ENCODE measurements at regions not wholly inside any gene's neighbourhood (a gene's known extent, or its start where the extent isn't known, plus 50 kb on each side); places are given as distances from the start of the nearest gene placed in this dataset.

GRCh38 chr3:64397573-64397972 is 172.3 kb upstream of the PRICKLE2 start:
- WGBS (ENCODE audit: insufficient coverage), result no CpG with 5 or more reads among the region's 2 CpGs

GRCh38 chr3:64395490-64395889 is 170.2 kb upstream of the PRICKLE2 start:
- 100% methylated on average over 2 of the region's 2 CpGs for WGBS (ENCODE audit: insufficient coverage)
- no peak overlapping the region for H3K27ac ChIP-seq (ENCODE audit: insufficient read depth in 1 of 2, low read depth in 1 of 2, low read length in 2 of 2, poor library complexity in 1 of 2, severe bottlenecking in 2 of 2)
- DNase-seq, result no peak
- POLR2A ChIA-PET, result no interaction called here
- H3K9me3 ChIP-seq (ENCODE audit: control extremely low read depth in 1 of 5, control insufficient read depth in 4 of 5, insufficient read depth in 2 of 5, low read depth in 1 of 5, low read length in 4 of 5), result no peaks in the 10 kb centered on the region
- no peak overlapping the region for H3K4me3 ChIP-seq (ENCODE audit: control insufficient read depth in 1 of 7, extremely low read depth in 1 of 7, insufficient read depth in 4 of 7, low read depth in 2 of 7, low read length in 6 of 7)
- H3K36me3 ChIP-seq (ENCODE audit: control insufficient read depth in 4 of 4, insufficient read depth in 4 of 4, low read length in 3 of 4), result no peaks in the 10 kb centered on the region
- H3K27me3 ChIP-seq (replicated peaks in 2 of 5; ENCODE audit: control insufficient read depth in 4 of 5, insufficient read depth in 5 of 5, low read length in 4 of 5), result peaks cover 0 to 1% (median 0%) of the 10 kb centered on the region in 5 experiments
- CTCF ChIA-PET, result interaction anchor here (1.2 to 3.5 kb wide), 3 partner anchors 9 to 365 kb away, joined by 3 to 15 read pairs (median 3); no protein-coding TSS in a partner anchor
- no peaks in the 10 kb centered on the region for H3K4me1 ChIP-seq (ENCODE audit: control extremely low read depth in 1 of 4, control insufficient read depth in 4 of 4, insufficient read depth in 4 of 4, low read length in 3 of 4)

More at GRCh38 chr3:64397573-64397972, 172.3 kb upstream of the PRICKLE2 start:
- Histone ChIP-seq H3K27ac (ENCODE audit: insufficient read depth in 1 of 2, low read depth in 1 of 2, low read length in 2 of 2, poor library complexity in 1 of 2, severe bottlenecking in 2 of 2) (no peak overlapping the region), H3K4me1 (ENCODE audit: control extremely low read depth in 1 of 4, control insufficient read depth in 4 of 4, insufficient read depth in 4 of 4, low read length in 3 of 4) (no peaks in the 10 kb centered on the region), H3K9me3 (ENCODE audit: control extremely low read depth in 1 of 5, control insufficient read depth in 4 of 5, insufficient read depth in 2 of 5, low read depth in 1 of 5, low read length in 4 of 5) (no peaks in the 10 kb centered on the region), H3K36me3 (ENCODE audit: control insufficient read depth in 4 of 4, insufficient read depth in 4 of 4, low read length in 3 of 4) (no peaks in the 10 kb centered on the region), H3K4me3 (ENCODE audit: control insufficient read depth in 1 of 7, extremely low read depth in 1 of 7, insufficient read depth in 4 of 7, low read depth in 2 of 7, low read length in 6 of 7) (no peak overlapping the region), H3K27me3 (replicated peaks in 2 of 5; ENCODE audit: control insufficient read depth in 4 of 5, insufficient read depth in 5 of 5, low read length in 4 of 5) (peaks cover 0 to 2% (median 0%) of the 10 kb centered on the region in 5 experiments)
- ChIA-PET POLR2A (no interaction called here), CTCF (interaction anchor here (0.9 to 3.5 kb wide), 3 partner anchors 11 to 367 kb away, joined by 3 to 15 read pairs (median 9); no protein-coding TSS in a partner anchor)
- no peak for DNase-seq

GRCh38 chr3:64393193-64393592 is 167.9 kb upstream of the PRICKLE2 start:
- no peak overlapping the region for H3K27ac ChIP-seq (ENCODE audit: insufficient read depth in 1 of 2, low read depth in 1 of 2, low read length in 2 of 2, poor library complexity in 1 of 2, severe bottlenecking in 2 of 2)

GRCh38 chr3:64392001-64392400 is 166.7 kb upstream of the PRICKLE2 start:
- DNase-seq, result no peak
- no peak overlapping the region for H3K4me3 ChIP-seq (ENCODE audit: control insufficient read depth in 1 of 7, extremely low read depth in 1 of 7, insufficient read depth in 4 of 7, low read depth in 2 of 7, low read length in 6 of 7)
- no peak overlapping the region for H3K27ac ChIP-seq (ENCODE audit: insufficient read depth in 1 of 2, low read depth in 1 of 2, low read length in 2 of 2, poor library complexity in 1 of 2, severe bottlenecking in 2 of 2)
- CTCF ChIA-PET, result no interaction called here
- H3K27me3 ChIP-seq (replicated peaks in 2 of 5; ENCODE audit: control insufficient read depth in 4 of 5, insufficient read depth in 5 of 5, low read length in 4 of 5), result peaks cover 0 to 1% (median 0%) of the 10 kb centered on the region in 5 experiments
- H3K9me3 ChIP-seq (ENCODE audit: control extremely low read depth in 1 of 5, control insufficient read depth in 4 of 5, insufficient read depth in 2 of 5, low read depth in 1 of 5, low read length in 4 of 5), result no peaks in the 10 kb centered on the region
- H3K36me3 ChIP-seq (ENCODE audit: control insufficient read depth in 4 of 4, insufficient read depth in 4 of 4, low read length in 3 of 4), result no peaks in the 10 kb centered on the region
- no peaks in the 10 kb centered on the region for H3K4me1 ChIP-seq (ENCODE audit: control extremely low read depth in 1 of 4, control insufficient read depth in 4 of 4, insufficient read depth in 4 of 4, low read length in 3 of 4)
- WGBS (ENCODE audit: insufficient coverage), result 98% methylated on average over 4 of the region's 6 CpGs
- POLR2A ChIA-PET, result no interaction called here

More at GRCh38 chr3:64393193-64393592, 167.9 kb upstream of the PRICKLE2 start:
- POLR2A ChIA-PET, result no interaction called here
- CTCF ChIA-PET, result no interaction called here
- Histone ChIP-seq H3K36me3 (ENCODE audit: control insufficient read depth in 4 of 4, insufficient read depth in 4 of 4, low read length in 3 of 4) (no peaks in the 10 kb centered on the region), H3K27me3 (replicated peaks in 2 of 5; ENCODE audit: control insufficient read depth in 4 of 5, insufficient read depth in 5 of 5, low read length in 4 of 5) (peaks cover 0 to 1% (median 0%) of the 10 kb centered on the region in 5 experiments), H3K9me3 (ENCODE audit: control extremely low read depth in 1 of 5, control insufficient read depth in 4 of 5, insufficient read depth in 2 of 5, low read depth in 1 of 5, low read length in 4 of 5) (no peaks in the 10 kb centered on the region), H3K4me3 (ENCODE audit: control insufficient read depth in 1 of 7, extremely low read depth in 1 of 7, insufficient read depth in 4 of 7, low read depth in 2 of 7, low read length in 6 of 7) (no peak overlapping the region), H3K4me1 (ENCODE audit: control extremely low read depth in 1 of 4, control insufficient read depth in 4 of 4, insufficient read depth in 4 of 4, low read length in 3 of 4) (no peaks in the 10 kb centered on the region)
- no peak for DNase-seq
- 95% methylated on average over 3 of the region's 5 CpGs for WGBS (ENCODE audit: insufficient coverage)

- POLR2A ChIA-PET, result interaction anchor here (0.7 kb wide), 1 partner anchor 1480 kb away, joined by 3 read pairs; no protein-coding TSS in a partner anchor
Observed at GRCh38 chr3:64390893-64391292, 165.6 kb upstream of the PRICKLE2 start.

GRCh38 chr3:64388886-64389285 is 163.6 kb upstream of the PRICKLE2 start:
- Histone ChIP-seq H3K4me3 (ENCODE audit: control insufficient read depth in 1 of 7, extremely low read depth in 1 of 7, insufficient read depth in 4 of 7, low read depth in 2 of 7, low read length in 6 of 7) (no peak overlapping the region), H3K27ac (ENCODE audit: insufficient read depth in 1 of 2, low read depth in 1 of 2, low read length in 2 of 2, poor library complexity in 1 of 2, severe bottlenecking in 2 of 2) (no peak overlapping the region), H3K9me3 (ENCODE audit: control extremely low read depth in 1 of 5, control insufficient read depth in 4 of 5, insufficient read depth in 2 of 5, low read depth in 1 of 5, low read length in 4 of 5) (no peaks in the 10 kb centered on the region), H3K36me3 (ENCODE audit: control insufficient read depth in 4 of 4, insufficient read depth in 4 of 4, low read length in 3 of 4) (no peaks in the 10 kb centered on the region), H3K4me1 (ENCODE audit: control extremely low read depth in 1 of 4, control insufficient read depth in 4 of 4, insufficient read depth in 4 of 4, low read length in 3 of 4) (no peaks in the 10 kb centered on the region), H3K27me3 (replicated peaks in 2 of 5; ENCODE audit: control insufficient read depth in 4 of 5, insufficient read depth in 5 of 5, low read length in 4 of 5) (peaks cover 0 to 2% (median 0%) of the 10 kb centered on the region in 5 experiments)
- no peak for DNase-seq
- POLR2A ChIA-PET, result no interaction called here
- CTCF ChIA-PET, result no interaction called here
- 93% methylated on average over 2 of the region's 4 CpGs for WGBS (ENCODE audit: insufficient coverage)

More at GRCh38 chr3:64390893-64391292, 165.6 kb upstream of the PRICKLE2 start:
- Histone ChIP-seq H3K9me3 (ENCODE audit: control extremely low read depth in 1 of 5, control insufficient read depth in 4 of 5, insufficient read depth in 2 of 5, low read depth in 1 of 5, low read length in 4 of 5) (no peaks in the 10 kb centered on the region), H3K4me3 (ENCODE audit: control insufficient read depth in 1 of 7, extremely low read depth in 1 of 7, insufficient read depth in 4 of 7, low read depth in 2 of 7, low read length in 6 of 7) (no peak overlapping the region), H3K27me3 (replicated peaks in 2 of 5; ENCODE audit: control insufficient read depth in 4 of 5, insufficient read depth in 5 of 5, low read length in 4 of 5) (peaks cover 0 to 2% (median 0%) of the 10 kb centered on the region in 5 experiments), H3K4me1 (ENCODE audit: control extremely low read depth in 1 of 4, control insufficient read depth in 4 of 4, insufficient read depth in 4 of 4, low read length in 3 of 4) (no peaks in the 10 kb centered on the region), H3K27ac (ENCODE audit: insufficient read depth in 1 of 2, low read depth in 1 of 2, low read length in 2 of 2, poor library complexity in 1 of 2, severe bottlenecking in 2 of 2) (no peak overlapping the region), H3K36me3 (ENCODE audit: control insufficient read depth in 4 of 4, insufficient read depth in 4 of 4, low read length in 3 of 4) (no peaks in the 10 kb centered on the region)
- no peak for DNase-seq
- CTCF ChIA-PET, result no interaction called here

GRCh38 chr3:64387688-64388087 is 162.4 kb upstream of the PRICKLE2 start:
- WGBS (ENCODE audit: insufficient coverage), result 85% methylated on average over 3 of the region's 4 CpGs
- DNase-seq, result no peak
- H3K9me3 ChIP-seq (ENCODE audit: control extremely low read depth in 1 of 5, control insufficient read depth in 4 of 5, insufficient read depth in 2 of 5, low read depth in 1 of 5, low read length in 4 of 5), result no peaks in the 10 kb centered on the region
- no peak overlapping the region for H3K4me3 ChIP-seq (ENCODE audit: control insufficient read depth in 1 of 7, extremely low read depth in 1 of 7, insufficient read depth in 4 of 7, low read depth in 2 of 7, low read length in 6 of 7)
- ChIA-PET POLR2A (no interaction called here), CTCF (no interaction called here)
- H3K4me1 ChIP-seq (ENCODE audit: control extremely low read depth in 1 of 4, control insufficient read depth in 4 of 4, insufficient read depth in 4 of 4, low read length in 3 of 4), result no peaks in the 10 kb centered on the region
- H3K27me3 ChIP-seq (replicated peaks in 2 of 5; ENCODE audit: control insufficient read depth in 4 of 5, insufficient read depth in 5 of 5, low read length in 4 of 5), result peaks cover 0 to 2% (median 0%) of the 10 kb centered on the region in 5 experiments
- no peaks in the 10 kb centered on the region for H3K36me3 ChIP-seq (ENCODE audit: control insufficient read depth in 4 of 4, insufficient read depth in 4 of 4, low read length in 3 of 4)
- H3K27ac ChIP-seq (ENCODE audit: insufficient read depth in 1 of 2, low read depth in 1 of 2, low read length in 2 of 2, poor library complexity in 1 of 2, severe bottlenecking in 2 of 2), result no peak overlapping the region
